ENCODE measurements at regions not wholly inside any gene's neighbourhood (a gene's known extent, or its start where the extent isn't known, plus 50 kb on each side); places are given as distances from the start of the nearest gene placed in this dataset.
"Not testable (repeated sequence)": the region's sequence is repeated elsewhere in the genome, so short reads cannot be mapped to it uniquely, and the experiment has no call there.

DNA sequence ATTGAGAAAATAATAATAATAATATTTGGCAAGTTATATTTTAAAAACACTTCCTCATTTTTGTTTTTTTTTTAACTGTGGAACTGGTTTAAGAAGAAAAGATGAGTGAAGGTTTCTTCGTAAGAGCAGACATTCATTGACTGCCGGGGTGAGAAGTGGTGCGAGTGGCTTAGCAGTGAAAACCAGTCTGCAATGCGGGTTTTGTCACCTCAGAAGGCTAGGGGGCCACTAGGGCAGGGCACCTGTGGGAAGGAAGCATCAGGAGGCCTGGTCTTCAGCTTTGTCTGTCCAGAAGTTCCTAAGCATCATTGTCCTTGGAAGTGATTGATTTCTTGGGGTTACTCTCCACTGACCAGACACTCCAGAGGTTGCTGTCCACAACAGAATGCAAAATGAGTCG, 339.2 kb downstream of the ZNF326 start:
- FAIRE-seq (no peak), DNase-seq (ENCODE audit: extremely low spot score, insufficient read length, low read depth) (no peak)

DNA sequence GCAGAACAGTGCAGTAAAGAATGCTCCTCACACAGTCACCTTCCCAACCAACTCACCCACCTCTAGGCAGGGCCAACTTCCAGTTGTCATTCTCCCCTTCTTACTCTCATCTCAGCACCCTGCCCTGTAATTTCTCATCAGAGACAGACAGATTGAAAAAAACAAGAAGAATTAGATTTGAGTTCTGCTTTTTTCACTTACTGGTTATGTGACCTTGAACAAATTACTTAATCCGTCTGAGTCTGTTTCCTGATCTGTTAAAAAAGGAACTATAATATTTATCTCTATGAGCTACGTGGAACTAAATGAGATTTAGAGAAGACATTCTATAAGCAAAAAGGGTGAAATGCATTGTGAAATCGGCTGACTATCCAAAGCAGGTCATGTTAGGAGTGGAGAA, 330.3 kb downstream of the ZNF326 start:
- no peak for FAIRE-seq
- DNase-seq (ENCODE audit: extremely low spot score, insufficient read length, low read depth) = no peak

DNA sequence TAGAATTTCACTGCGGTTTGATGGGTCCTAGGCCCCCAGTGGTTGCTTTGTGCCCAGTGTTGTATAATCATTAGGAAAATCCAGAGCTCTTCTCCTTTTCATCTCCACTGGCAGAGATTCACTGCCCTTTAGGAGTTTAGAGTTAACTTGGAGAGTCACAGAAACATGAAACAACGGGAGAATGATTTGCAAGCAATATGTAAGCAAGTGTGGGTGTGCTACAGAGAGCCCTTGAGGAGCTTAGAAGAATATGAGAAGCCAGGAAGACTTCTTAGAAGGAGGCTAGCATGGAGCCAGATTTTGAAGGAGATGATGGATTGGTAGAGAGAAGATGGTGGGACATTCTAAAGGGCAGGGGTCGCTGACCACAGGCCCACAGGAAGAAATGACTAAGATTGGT, 327.3 kb downstream of the ZNF326 start:
- FAIRE-seq (no peak), DNase-seq (ENCODE audit: extremely low spot score, insufficient read length, low read depth) (no peak)

DNA sequence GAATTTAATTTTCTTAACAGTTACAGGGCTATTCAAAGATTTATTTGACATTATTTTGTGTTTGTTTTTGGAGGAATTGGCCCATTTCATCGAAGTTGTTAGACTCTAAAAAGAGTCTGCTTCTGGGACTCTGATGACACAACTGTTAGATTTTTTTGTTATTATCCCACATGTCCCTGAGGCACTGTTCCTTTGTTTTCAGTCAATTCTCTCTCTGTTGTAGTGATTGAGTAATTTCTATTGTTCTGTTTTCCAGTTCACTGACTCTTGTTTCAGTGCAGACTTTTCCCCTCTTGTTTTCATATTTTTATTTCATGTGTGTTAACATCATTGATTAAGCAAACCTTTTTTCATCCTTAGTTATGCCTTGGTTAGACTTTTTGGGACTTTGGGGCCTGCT, 325.0 kb downstream of the ZNF326 start:
- FAIRE-seq (no peak), DNase-seq (ENCODE audit: extremely low spot score, insufficient read length, low read depth) (no peak)

DNA sequence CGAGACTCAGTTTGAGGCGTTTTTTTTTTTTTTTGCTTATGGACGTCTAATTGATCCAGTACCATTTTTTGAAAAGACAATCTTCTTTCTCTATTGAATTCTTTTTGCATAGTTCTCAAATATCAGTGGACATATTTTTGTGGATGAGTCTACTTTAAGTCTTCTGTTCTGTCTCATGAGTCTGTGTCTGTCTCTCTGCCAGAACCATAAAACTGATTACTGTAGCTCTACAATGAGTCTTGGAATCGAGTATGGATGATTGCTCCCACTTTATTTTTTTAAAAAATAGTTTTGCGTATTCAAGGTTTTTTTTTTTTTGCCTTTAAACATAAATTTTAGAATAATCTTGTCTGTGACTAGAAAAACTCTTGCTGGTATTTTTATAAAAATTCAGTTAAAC, 323.5 kb downstream of the ZNF326 start:
- FAIRE-seq = no peak

DNA sequence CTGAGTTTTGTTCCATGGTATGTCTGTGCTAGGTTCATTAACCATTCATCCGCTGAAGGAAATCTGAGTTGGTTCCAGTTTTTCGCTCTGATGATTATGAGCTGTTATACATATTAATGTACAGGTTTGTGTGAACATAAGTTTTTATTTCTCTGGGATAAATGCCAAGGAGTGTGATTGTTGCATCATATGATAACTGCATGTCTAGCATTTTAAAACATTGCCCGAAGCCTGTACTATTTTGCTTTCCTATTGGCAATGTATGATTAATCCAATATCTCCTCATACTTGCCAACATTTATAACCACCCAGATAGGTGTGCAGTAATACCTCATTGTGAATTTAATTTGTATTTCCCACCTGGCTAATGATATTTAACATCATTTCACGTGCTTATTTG, 322.7 kb downstream of the ZNF326 start:
- no peak for DNase-seq (ENCODE audit: extremely low spot score, insufficient read length, low read depth)
- FAIRE-seq = no peak

More for the DNA sequence above, 323.5 kb downstream of the ZNF326 start:
- no peak for DNase-seq (ENCODE audit: extremely low spot score, insufficient read length, low read depth)

DNA sequence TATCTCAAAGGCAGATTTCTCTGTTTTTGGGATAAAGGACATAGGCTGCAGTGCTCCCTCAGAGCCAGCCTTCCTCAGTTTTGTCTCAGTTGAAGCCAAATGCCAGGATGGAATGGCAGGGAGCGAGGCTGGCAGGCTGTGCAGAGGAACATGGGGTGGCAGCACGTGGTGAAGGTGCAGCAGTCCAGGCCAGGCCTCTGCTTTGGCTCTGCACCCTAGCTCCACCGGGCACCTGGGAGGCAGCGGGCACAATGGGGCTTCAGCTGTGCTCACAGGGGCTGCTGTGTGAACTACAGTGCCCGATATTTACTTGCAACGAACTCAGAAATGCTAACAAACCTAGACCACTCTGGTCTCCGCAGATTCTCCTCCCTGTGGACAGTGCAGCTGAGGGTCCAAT, 319.6 kb downstream of the ZNF326 start:
- DNase-seq (ENCODE audit: extremely low spot score, insufficient read length, low read depth) (no peak), FAIRE-seq (no peak)

DNA sequence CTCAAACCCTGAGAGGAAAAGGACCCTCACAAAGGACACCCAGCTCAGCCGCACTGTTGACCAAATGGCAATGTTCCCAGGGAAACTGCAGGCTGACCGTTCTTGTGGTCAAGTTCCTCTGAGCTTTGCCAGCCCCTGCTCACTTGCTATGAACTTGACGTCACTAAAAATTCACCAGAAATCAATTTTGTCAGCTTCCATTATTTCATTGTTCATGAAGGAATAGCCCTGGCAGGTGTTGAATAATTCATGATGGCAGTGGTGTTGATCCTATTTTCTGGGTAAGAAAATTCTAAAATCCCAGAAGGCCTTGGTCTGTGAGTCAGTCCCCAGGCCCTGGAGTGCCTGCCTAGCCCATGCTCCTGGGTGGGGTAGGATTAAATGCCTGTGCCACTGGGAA, 318.9 kb downstream of the ZNF326 start:
- FAIRE-seq (no peak), DNase-seq (ENCODE audit: extremely low spot score, insufficient read length, low read depth) (no peak)

DNA sequence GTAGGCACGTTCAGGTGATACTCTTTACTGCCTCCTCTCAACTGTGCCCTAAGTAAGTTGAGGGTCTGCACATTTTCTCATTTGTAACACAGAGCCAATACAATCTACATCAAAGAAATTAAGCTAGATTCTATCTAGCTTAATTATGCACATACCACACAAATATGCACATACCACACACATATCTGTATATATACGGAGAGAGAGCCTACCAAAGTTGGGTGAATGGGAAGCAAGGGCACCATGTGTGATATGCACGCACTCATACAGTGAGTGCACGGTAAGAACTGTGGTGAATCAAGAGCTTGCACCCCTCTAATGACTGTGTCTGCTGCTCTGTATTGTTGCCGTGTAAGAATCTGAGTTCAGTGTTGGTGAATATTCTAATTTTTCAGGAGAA, 314.9 kb downstream of the ZNF326 start:
- FAIRE-seq = no peak
- no peak for DNase-seq (ENCODE audit: extremely low spot score, insufficient read length, low read depth)

DNA sequence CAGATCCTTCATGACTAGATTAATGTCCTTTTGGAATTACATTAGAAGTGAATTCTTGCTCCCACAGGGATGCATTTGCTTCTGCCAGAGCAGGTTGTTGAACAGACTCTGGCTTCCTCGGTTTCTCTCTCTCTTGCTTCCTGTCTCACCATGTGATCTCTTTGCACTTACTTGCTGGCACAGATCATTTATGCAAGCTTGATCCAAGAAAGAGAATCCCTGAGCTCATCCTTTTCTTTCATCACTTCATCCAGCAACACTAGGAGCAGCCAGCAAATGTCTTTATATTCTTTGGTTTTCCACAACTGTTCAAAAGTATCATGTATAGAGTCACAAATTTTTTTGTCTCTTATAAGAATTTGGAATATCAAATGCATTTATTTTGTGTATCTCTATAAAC, 313.5 kb downstream of the ZNF326 start:
- DNase-seq (ENCODE audit: extremely low spot score, insufficient read length, low read depth) = no peak
- FAIRE-seq = no peak

DNA sequence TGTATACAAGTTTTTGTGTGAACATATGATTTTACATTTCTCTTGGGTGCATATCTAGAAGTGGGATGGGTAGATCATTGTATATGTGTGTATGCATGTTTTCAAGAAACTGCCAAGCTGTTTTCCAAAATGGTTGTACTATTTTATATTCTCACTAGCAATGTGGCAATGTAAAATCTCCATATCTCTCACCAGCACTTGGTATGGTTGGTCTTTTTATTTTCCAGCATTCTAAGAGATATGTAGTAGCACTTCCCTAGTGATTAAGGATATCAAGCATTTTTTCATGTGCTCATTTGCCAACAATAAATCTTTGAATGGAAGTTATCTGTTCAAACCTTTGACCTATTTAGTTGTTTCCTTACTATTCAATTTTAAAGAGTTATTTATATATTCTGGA, 310.7 kb downstream of the ZNF326 start:
- FAIRE-seq = no peak
- DNase-seq (ENCODE audit: extremely low spot score, insufficient read length, low read depth) = no peak

DNA sequence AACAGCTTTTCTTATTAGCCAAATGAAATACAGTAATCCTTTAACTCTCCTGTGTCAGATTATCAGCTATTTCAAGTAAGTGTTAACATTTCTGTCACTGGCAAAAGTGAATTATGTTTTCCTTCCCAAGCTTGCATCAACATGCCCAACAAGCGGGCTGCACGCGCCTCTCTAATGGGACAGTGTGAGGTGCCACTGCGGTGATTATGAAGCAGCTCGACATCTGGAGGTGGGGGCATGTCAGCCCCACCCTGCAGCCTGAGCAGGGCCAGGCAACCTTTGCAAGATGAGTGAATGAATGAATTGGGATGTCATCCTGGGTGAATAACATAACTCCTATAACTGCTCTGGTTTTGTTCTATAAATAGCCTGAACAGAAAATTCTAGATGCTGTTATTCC, 301.4 kb downstream of the ZNF326 start:
- no peak for DNase-seq (ENCODE audit: extremely low spot score, insufficient read length, low read depth)
- FAIRE-seq = no peak

DNA sequence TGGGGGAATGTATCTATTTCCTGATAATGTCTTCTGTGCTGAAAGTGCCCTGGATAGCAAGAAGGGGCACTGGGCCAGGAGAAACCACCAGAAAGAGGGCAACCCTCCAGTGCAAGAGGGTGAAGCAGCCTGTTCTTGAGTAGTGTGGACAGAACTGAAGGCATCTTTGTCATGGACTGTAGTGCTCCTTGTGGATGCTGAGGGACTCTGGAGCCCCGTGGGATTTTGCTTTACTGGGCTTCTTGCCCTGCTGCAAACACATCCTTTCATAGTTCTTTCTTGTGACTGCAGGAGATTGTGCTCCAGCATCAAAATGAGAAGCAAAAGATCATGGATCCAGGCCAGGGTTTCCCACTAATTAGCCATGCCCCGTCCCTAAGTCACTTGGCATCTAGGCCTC, 300.6 kb downstream of the ZNF326 start:
- FAIRE-seq (no peak), DNase-seq (ENCODE audit: extremely low spot score, insufficient read length, low read depth) (no peak)

DNA sequence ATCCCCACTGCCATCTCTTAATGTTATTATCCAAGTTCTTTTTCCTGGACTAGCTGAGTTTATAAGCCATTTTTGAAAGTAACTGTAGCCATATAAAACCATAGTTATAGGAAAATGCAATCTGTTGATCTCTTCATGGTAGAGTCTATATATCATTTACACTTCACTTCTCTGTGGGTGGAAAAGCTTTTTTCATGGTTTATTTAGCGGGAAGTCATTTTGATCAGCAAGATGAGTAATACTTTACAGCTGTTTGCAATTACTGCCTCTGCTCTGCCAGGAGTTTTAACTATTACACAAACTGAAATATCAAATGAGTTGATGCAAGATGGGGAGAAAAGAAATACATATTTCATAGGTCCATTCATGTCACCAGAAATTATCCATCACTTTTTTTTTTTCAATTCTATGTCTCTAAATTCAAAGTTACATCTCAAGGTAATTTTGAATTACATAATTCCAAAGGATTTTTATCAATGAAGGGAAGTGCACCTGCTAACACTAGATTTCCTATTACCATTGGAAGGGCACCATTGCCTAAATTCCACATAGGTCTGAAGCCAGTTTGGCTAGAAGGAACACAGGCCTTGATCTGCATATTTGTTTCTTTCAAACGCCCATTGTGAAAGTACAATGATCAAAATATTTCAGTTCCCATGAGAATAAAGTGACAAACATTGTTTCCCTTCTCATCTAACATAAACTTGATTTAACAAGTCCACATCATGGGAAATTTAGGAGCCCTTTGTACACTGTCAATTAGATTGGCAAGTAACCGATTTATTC, 296.7 kb downstream of the ZNF326 start:
- DNase-seq (ENCODE audit: extremely low spot score, insufficient read length, low read depth) (no peak), FAIRE-seq (no peak)

DNA sequence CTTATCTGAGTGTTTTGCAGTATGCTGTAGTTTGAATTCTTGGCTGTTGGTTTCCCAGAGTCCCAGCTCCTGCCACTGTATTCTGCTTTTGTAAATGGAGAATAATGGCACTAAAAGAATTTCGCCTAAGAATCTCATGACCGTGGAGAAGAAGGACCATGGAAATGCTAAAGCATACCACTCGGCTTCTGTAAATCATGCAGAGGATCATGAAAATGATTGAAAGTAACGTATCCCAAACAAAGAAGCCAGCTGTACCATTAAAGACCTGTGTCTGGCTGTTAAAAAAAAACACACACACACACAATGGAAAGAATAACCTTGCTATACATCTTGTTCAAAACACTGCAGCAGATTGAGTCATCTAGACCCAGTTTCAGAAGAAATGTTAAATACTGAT, 287.9 kb downstream of the ZNF326 start:
- no peak for FAIRE-seq

DNA sequence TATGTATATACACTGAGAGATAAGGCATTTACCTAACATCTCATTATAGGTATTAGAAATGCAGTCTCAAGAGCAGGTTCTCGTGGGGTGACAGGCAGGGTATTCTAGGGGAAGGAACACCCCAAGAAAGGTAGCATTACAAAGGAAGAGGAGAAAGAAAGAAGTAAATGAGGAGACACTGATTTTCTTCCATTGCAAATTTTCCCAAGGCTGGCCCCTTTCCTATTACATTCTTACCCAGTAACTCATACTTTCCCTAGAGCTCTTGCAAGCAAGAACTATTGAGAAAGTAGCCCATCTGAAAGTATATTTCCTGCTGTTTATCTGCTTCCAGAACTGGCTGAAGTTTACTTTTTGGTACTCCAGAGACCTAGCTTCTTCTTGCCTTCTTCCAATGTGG, 287.0 kb downstream of the ZNF326 start:
- not testable (repeated sequence) for DNase-seq (ENCODE audit: extremely low spot score, insufficient read length, low read depth); FAIRE-seq

More for the DNA sequence above, 287.9 kb downstream of the ZNF326 start:
- DNase-seq (ENCODE audit: extremely low spot score, insufficient read length, low read depth) = no peak

DNA sequence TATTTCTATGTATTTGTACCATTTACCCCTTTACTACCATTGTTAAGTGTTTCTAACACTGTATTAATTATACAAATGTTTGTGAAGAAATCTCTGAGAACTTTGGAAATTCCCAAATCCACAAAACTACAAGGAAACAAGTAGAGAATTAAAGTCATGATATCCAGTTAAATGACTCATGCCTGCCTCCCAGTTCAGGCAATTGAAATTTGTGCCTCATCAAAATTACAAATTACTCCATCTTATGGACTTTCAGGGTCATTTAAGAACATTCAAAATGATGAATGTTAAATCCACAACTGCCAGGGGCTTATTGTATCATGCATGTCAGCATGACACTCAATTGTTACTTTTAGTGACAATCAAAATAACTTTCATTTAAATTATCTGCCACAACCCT, 282.4 kb downstream of the ZNF326 start:
- no peak for DNase-seq (ENCODE audit: extremely low spot score, insufficient read length, low read depth)
- no peak for FAIRE-seq

DNA sequence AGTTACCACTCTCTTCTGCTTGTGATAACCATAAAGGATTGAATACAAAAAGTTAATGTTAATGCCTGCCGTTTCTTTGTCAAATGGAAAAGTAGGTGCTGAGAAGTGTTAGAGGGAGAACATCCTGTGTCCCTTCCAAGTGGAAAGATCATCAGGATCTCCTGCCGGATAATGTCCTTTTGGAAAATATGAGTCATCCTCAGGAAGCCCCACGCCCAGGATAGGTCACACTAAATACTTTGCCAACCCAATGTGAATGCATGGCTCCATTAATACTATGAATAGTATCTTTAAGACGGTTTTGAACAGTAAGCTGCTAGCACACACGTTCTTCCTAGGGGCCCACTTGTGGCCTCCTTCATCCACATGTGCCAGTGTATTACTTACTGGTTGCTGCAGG, 279.5 kb downstream of the ZNF326 start:
- FAIRE-seq = no peak
- DNase-seq (ENCODE audit: extremely low spot score, insufficient read length, low read depth) = no peak

DNA sequence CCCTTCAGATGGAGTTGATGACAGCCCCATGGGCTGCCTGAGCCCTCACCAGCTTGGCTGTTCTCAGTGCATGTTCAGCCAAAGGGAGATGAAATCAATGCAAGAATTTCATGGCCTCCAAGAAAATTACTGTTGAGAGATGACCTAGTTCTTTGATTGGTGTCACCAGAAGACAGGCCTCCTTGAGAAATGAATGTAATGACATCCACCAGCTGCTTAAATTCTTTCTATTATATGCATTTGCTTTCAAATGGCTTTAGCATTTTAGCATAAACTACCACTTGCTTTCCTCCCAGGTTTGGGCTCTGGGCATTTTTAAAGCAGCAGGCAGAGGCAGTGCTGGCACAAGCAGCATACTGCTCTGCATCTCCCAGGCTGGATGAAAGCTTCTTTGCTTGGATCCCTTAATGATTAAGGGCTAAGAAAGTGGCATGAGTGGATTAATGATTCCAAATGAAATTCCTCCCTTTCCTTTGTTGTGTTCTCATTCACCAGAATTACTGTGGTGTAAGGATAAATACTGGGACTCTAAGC, 278.4 kb downstream of the ZNF326 start:
- DNase-seq (ENCODE audit: extremely low spot score, insufficient read length, low read depth) (no peak), FAIRE-seq (no peak)

DNA sequence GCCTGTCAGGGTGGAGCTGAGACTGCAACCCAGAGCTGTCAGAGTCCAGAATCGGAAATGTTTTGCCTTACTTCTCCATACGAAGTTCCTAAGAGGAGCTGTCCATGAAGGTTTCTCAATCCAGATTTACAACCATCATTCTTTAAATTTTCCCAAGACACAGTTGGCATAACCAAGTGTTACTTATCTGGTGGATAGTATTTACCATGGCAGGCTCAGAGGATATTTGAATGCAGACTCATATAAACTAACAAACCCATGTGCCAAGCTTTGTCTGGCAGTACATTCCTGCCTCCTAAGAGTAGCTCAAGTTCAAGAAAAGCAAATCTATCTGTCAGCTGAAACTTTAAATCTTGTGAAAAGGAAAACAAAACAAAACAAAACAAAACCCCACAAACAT, 267.9 kb downstream of the ZNF326 start:
- DNase-seq (ENCODE audit: extremely low spot score, insufficient read length, low read depth) = no peak
- no peak for FAIRE-seq

DNA sequence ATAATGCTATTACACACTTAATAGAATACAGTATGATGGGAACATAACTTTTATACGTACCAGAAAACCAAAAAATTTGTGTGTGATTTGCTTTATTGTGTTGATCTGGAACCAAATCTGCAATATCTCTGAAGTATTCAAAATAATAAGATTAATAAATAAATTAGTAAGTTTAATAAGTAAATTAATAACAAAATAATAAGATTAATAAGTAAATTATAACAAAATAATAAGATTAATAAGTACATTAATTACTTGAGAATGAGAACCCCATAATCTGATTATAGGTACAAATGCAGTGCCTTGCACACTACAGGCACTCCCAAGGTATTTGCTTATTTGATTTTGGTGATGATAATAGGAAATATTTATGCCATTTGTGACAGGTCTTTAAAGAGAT, 267.4 kb downstream of the ZNF326 start:
- no peak for FAIRE-seq
- no peak for DNase-seq (ENCODE audit: extremely low spot score, insufficient read length, low read depth)

DNA sequence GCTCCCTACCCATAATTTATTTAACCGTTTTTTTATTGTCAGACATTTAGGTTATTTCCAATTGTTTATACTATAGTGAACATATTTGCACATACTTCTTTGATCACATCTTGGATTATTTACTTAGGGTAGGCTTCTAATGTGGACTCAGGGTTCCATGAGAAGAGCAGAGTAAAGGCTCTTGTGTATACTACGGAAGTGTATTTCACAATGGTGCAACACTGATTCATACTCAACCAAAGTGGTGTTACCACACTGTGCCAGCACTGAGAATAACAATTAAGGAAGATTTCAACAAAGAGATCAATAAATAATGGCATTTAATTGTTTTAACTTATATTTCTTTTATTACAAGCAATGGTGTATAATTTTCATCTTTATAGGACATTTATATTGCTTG, 251.2 kb downstream of the ZNF326 start:
- no peak for DNase-seq (ENCODE audit: extremely low spot score, insufficient read length, low read depth)
- FAIRE-seq = no peak
